Sigmoid colon (tissue), 4 donors: ENCODE measurements at regions not wholly inside any gene's neighbourhood (a gene's known extent, or its start where the extent isn't known, plus 50 kb on each side); places are given as distances from the start of the nearest gene placed in this dataset.

Source experiments
- CTCF ChIP-seq, 4 experiments: fragments of 450-650 bp in 3 of 4; fragments of 200-600 bp in 1 of 4; IDR thresholded peaks; one replicate each; pipeline ENCODE4 v1.5.1; 2016 to 2019; ENCODE audit warnings: antibody characterized with exemption in 4 of 4, mild to moderate bottlenecking in 3 of 4, moderate library complexity in 2 of 4
- EP300 ChIP-seq, 4 donors: sonication (generic); formaldehyde crosslinking; IDR thresholded peaks; one replicate each; pipeline ENCODE4 v1.6.1; 2017; ENCODE audit warnings: antibody characterized with exemption in 4 of 4
- POLR2A ChIP-seq, 2 donors: fragments of 450-650 bp; IDR thresholded peaks; one replicate each; pipeline ENCODE4 v1.6.1; 2016; ENCODE audit warnings: antibody characterized with exemption in 2 of 2, mild to moderate bottlenecking in 2 of 2, moderate library complexity in 2 of 2
- POLR2AphosphoS5 ChIP-seq, 4 donors: sonication (generic); formaldehyde crosslinking; IDR thresholded peaks; one replicate each; pipeline ENCODE4 v1.6.1; 2017; ENCODE audit warnings: antibody characterized with exemption in 4 of 4

- no peak for TF ChIP-seq CTCF (IDR thresholded peaks at IDR 0.05)
- no peak for TF ChIP-seq POLR2AphosphoS5 (IDR thresholded peaks at IDR 0.05)
- no peak for TF ChIP-seq POLR2A (IDR thresholded peaks at IDR 0.05)
- TF ChIP-seq EP300 (IDR thresholded peaks at IDR 0.05): no peak
Observed at GRCh38 chr2:240355001-240355891, 80.2 kb upstream of the GPC1 start.
